ENCODE measurements at regions not wholly inside any gene's neighbourhood (a gene's known extent, or its start where the extent isn't known, plus 50 kb on each side); places are given as distances from the start of the nearest gene placed in this dataset.

- Mint-ChIP-seq H3K27me3 (ENCODE audit: low read depth) (no peaks in the 10 kb centered on the region), H3K27ac (no peak overlapping the region), H3K4me3 (no peak overlapping the region), H3K4me1 (ENCODE audit: low read depth) (peaks cover 59% of the 10 kb centered on the region), H3K36me3 (ENCODE audit: low read depth) (peaks cover 4% of the 10 kb centered on the region), H3K9me3 (no peaks in the 10 kb centered on the region)
These were observed 463.1 kb downstream of the SHQ1 start for GRCh38 chr3:72385167-72385566.

GRCh38 chr3:72384602-72385001 lies 463.6 kb downstream of the SHQ1 start:
- Mint-ChIP-seq H3K27me3 (ENCODE audit: low read depth) (no peaks in the 10 kb centered on the region), H3K4me1 (ENCODE audit: low read depth) (peaks cover 62% of the 10 kb centered on the region), H3K36me3 (ENCODE audit: low read depth) (peaks cover 4% of the 10 kb centered on the region), H3K27ac (no peak overlapping the region), H3K9me3 (no peaks in the 10 kb centered on the region), H3K4me3 (no peak overlapping the region)

GRCh38 chr3:72383883-72384282 lies 464.4 kb downstream of the SHQ1 start:
- Mint-ChIP-seq H3K9me3 (no peaks in the 10 kb centered on the region), H3K4me3 (no peak overlapping the region), H3K27ac (no peak overlapping the region), H3K36me3 (ENCODE audit: low read depth) (peaks cover 6% of the 10 kb centered on the region), H3K27me3 (ENCODE audit: low read depth) (no peaks in the 10 kb centered on the region), H3K4me1 (ENCODE audit: low read depth) (peaks cover 62% of the 10 kb centered on the region)

- peaks cover 11% of the 10 kb centered on the region for H3K36me3 Mint-ChIP-seq (ENCODE audit: low read depth)
- no peak overlapping the region for H3K27ac Mint-ChIP-seq
These were observed 465.0 kb downstream of the SHQ1 start for GRCh38 chr3:72383230-72383629.

GRCh38 chr3:72382460-72382859 lies 465.8 kb downstream of the SHQ1 start:
- Mint-ChIP-seq H3K4me1 (ENCODE audit: low read depth) (peaks cover 54% of the 10 kb centered on the region), H3K27me3 (ENCODE audit: low read depth) (no peaks in the 10 kb centered on the region), H3K9me3 (no peaks in the 10 kb centered on the region), H3K4me3 (no peak overlapping the region), H3K36me3 (ENCODE audit: low read depth) (peaks cover 11% of the 10 kb centered on the region), H3K27ac (no peak overlapping the region)

More at GRCh38 chr3:72383230-72383629, 465.0 kb downstream of the SHQ1 start:
- H3K27me3 Mint-ChIP-seq (ENCODE audit: low read depth), result no peaks in the 10 kb centered on the region
- H3K9me3 Mint-ChIP-seq, result no peaks in the 10 kb centered on the region
- no peak overlapping the region for H3K4me3 Mint-ChIP-seq
- peaks cover 59% of the 10 kb centered on the region for H3K4me1 Mint-ChIP-seq (ENCODE audit: low read depth)

GRCh38 chr3:72381584-72381983 lies 466.7 kb downstream of the SHQ1 start:
- Mint-ChIP-seq H3K4me1 (ENCODE audit: low read depth) (peaks cover 54% of the 10 kb centered on the region), H3K27ac (no peak overlapping the region), H3K9me3 (no peaks in the 10 kb centered on the region), H3K36me3 (ENCODE audit: low read depth) (peaks cover 14% of the 10 kb centered on the region), H3K4me3 (no peak overlapping the region), H3K27me3 (ENCODE audit: low read depth) (no peaks in the 10 kb centered on the region)

- Mint-ChIP-seq H3K4me1 (ENCODE audit: low read depth) (peaks cover 52% of the 10 kb centered on the region), H3K36me3 (ENCODE audit: low read depth) (peaks cover 14% of the 10 kb centered on the region), H3K9me3 (no peaks in the 10 kb centered on the region), H3K27me3 (ENCODE audit: low read depth) (no peaks in the 10 kb centered on the region), H3K27ac (no peak overlapping the region), H3K4me3 (no peak overlapping the region)
These were observed 467.3 kb downstream of the SHQ1 start for GRCh38 chr3:72380711-72381493.

- H3K9me3 Mint-ChIP-seq, result no peaks in the 10 kb centered on the region
- H3K4me1 Mint-ChIP-seq (ENCODE audit: low read depth), result peaks cover 57% of the 10 kb centered on the region
- no peaks in the 10 kb centered on the region for H3K27me3 Mint-ChIP-seq (ENCODE audit: low read depth)
- peaks cover 14% of the 10 kb centered on the region for H3K36me3 Mint-ChIP-seq (ENCODE audit: low read depth)
- H3K27ac Mint-ChIP-seq, result no peak overlapping the region
- H3K4me3 Mint-ChIP-seq, result no peak overlapping the region
These were observed 468.1 kb downstream of the SHQ1 start for GRCh38 chr3:72380193-72380592.

GRCh38 chr3:72379500-72380187 lies 468.6 kb downstream of the SHQ1 start:
- no peaks in the 10 kb centered on the region for H3K27me3 Mint-ChIP-seq (ENCODE audit: low read depth)
- H3K9me3 Mint-ChIP-seq, result no peaks in the 10 kb centered on the region
- no peak overlapping the region for H3K27ac Mint-ChIP-seq
- peaks cover 14% of the 10 kb centered on the region for H3K36me3 Mint-ChIP-seq (ENCODE audit: low read depth)
- peaks cover 52% of the 10 kb centered on the region for H3K4me1 Mint-ChIP-seq (ENCODE audit: low read depth)
- H3K4me3 Mint-ChIP-seq, result no peak overlapping the region

- Mint-ChIP-seq H3K4me1 (ENCODE audit: low read depth) (peaks cover 44% of the 10 kb centered on the region), H3K4me3 (no peak overlapping the region), H3K36me3 (ENCODE audit: low read depth) (peaks cover 16% of the 10 kb centered on the region), H3K9me3 (no peaks in the 10 kb centered on the region), H3K27me3 (ENCODE audit: low read depth) (no peaks in the 10 kb centered on the region), H3K27ac (peak overlapping the region; percentile 37)
These were observed 470.0 kb downstream of the SHQ1 start for GRCh38 chr3:72378287-72378686.

GRCh38 chr3:72376956-72377710 lies 471.1 kb downstream of the SHQ1 start:
- H3K4me3 Mint-ChIP-seq, result no peak overlapping the region
- no peaks in the 10 kb centered on the region for H3K27me3 Mint-ChIP-seq (ENCODE audit: low read depth)
- H3K27ac Mint-ChIP-seq, result no peak overlapping the region
- H3K9me3 Mint-ChIP-seq, result no peaks in the 10 kb centered on the region
- H3K4me1 Mint-ChIP-seq (ENCODE audit: low read depth), result peaks cover 41% of the 10 kb centered on the region
- peaks cover 15% of the 10 kb centered on the region for H3K36me3 Mint-ChIP-seq (ENCODE audit: low read depth)

GRCh38 chr3:72375237-72376076 lies 472.8 kb downstream of the SHQ1 start:
- H3K4me1 Mint-ChIP-seq (ENCODE audit: low read depth), result peaks cover 28% of the 10 kb centered on the region
- H3K9me3 Mint-ChIP-seq, result no peaks in the 10 kb centered on the region
- H3K36me3 Mint-ChIP-seq (ENCODE audit: low read depth), result peaks cover 14% of the 10 kb centered on the region
- peak overlapping the region; percentile 25 for H3K4me3 Mint-ChIP-seq
- H3K27me3 Mint-ChIP-seq (ENCODE audit: low read depth), result no peaks in the 10 kb centered on the region
- H3K27ac Mint-ChIP-seq, result peak overlapping the region; percentile 71

GRCh38 chr3:72373139-72373538 lies 475.1 kb downstream of the SHQ1 start:
- H3K4me3 Mint-ChIP-seq, result no peak overlapping the region
- H3K36me3 Mint-ChIP-seq (ENCODE audit: low read depth), result peaks cover 7% of the 10 kb centered on the region
- H3K4me1 Mint-ChIP-seq (ENCODE audit: low read depth), result peaks cover 14% of the 10 kb centered on the region
- no peak overlapping the region for H3K27ac Mint-ChIP-seq
- no peaks in the 10 kb centered on the region for H3K9me3 Mint-ChIP-seq
- no peaks in the 10 kb centered on the region for H3K27me3 Mint-ChIP-seq (ENCODE audit: low read depth)

GRCh38 chr3:72372161-72372560 lies 476.1 kb downstream of the SHQ1 start:
- Mint-ChIP-seq H3K36me3 (ENCODE audit: low read depth) (peaks cover 7% of the 10 kb centered on the region), H3K9me3 (no peaks in the 10 kb centered on the region), H3K27me3 (ENCODE audit: low read depth) (no peaks in the 10 kb centered on the region), H3K27ac (no peak overlapping the region), H3K4me1 (ENCODE audit: low read depth) (peaks cover 14% of the 10 kb centered on the region), H3K4me3 (no peak overlapping the region)
